Spleen (tissue), 11 donors: ENCODE measurements at regions not wholly inside any gene's neighbourhood (a gene's known extent, or its start where the extent isn't known, plus 50 kb on each side); places are given as distances from the start of the nearest gene placed in this dataset.
"Not testable (repeated sequence)": the region's sequence is repeated elsewhere in the genome, so short reads cannot be mapped to it uniquely, and the experiment has no call there.

Experiments
- DNase-seq: peaks from one replicate; pipeline ENCODE4 v3.0.0-alpha.2; 2020
- H3K27ac ChIP-seq, 8 donors: fragments of 200-600 bp; sonication (generic) in 7 of 8; 1 replicate in 4 of 8; 2 replicates in 4 of 8; pipeline versions ENCODE4 v1.5.0 to v1.8.0; 2016 to 2021; ENCODE audit warnings: inconsistent platforms in 4 of 8, mild to moderate bottlenecking in 4 of 8, moderate library complexity in 1 of 8
- H3K27me3 ChIP-seq, 7 donors: fragments of 200-600 bp; sonication (generic) in 6 of 7; replicated peaks in 1 of 7; 1 replicate in 4 of 7; 2 replicates in 3 of 7; pipeline versions ENCODE4 v1.5.0 to v1.8.0; 2016 to 2021; ENCODE audit warnings: inconsistent platforms in 3 of 7, mild to moderate bottlenecking in 1 of 7
- H3K36me3 ChIP-seq, 6 donors: fragments of 200-600 bp; sonication (generic) in 5 of 6; 1 replicate in 4 of 6; 2 replicates in 2 of 6; pipeline versions ENCODE4 v1.5.0 to v1.8.0; 2016 to 2021; ENCODE audit warnings: inconsistent platforms in 2 of 6
- H3K4me1 ChIP-seq, 6 donors: fragments of 200-600 bp; sonication (generic) in 5 of 6; 1 replicate in 3 of 6; 2 replicates in 3 of 6; pipeline versions ENCODE4 v1.5.0 to v1.8.0; 2016 to 2021; ENCODE audit warnings: inconsistent platforms in 3 of 6
- H3K4me3 ChIP-seq, 8 donors: fragments of 200-600 bp; sonication (generic) in 7 of 8; 1 replicate in 4 of 8; 2 replicates in 4 of 8; pipeline versions ENCODE4 v1.5.0 to v1.8.0; 2016 to 2021; ENCODE audit warnings: inconsistent platforms in 4 of 8, mild to moderate bottlenecking in 4 of 8, moderate library complexity in 2 of 8
- H3K9me3 ChIP-seq, 8 donors: fragments of 200-600 bp; sonication (generic) in 7 of 8; 1 replicate in 4 of 8; 2 replicates in 4 of 8; pipeline versions ENCODE4 v1.5.0 to v1.8.0; 2016 to 2021; ENCODE audit warnings: inconsistent platforms in 4 of 8
- CTCF ChIP-seq, 11 experiments: fragments of 200-600 bp in 7 of 11; fragments of 450-650 bp in 4 of 11; sonication (generic) in 4 of 11; IDR thresholded peaks in 8 of 11; conservative IDR thresholded peaks in 3 of 11; 1 replicate in 7 of 11; 2 replicates in 4 of 11; pipeline versions ENCODE4 v1.4.0 to v1.8.0; 2016 to 2021; ENCODE audit warnings: antibody characterized with exemption in 11 of 11, inconsistent platforms in 4 of 11, mild to moderate bottlenecking in 1 of 11
- POLR2A ChIP-seq, 3 donors: fragments of 450-650 bp; IDR thresholded peaks; one replicate each; pipeline ENCODE4 v1.5.1; 2017; ENCODE audit warnings: antibody characterized with exemption in 3 of 3, mild to moderate bottlenecking in 1 of 3
- POLR2AphosphoS5 ChIP-seq, 3 donors: sonication (generic); formaldehyde crosslinking; IDR thresholded peaks; one replicate each; pipeline ENCODE4 v1.5.1; 2017; ENCODE audit warnings: antibody characterized with exemption in 3 of 3
- WGBS, 5 donors: extraction: QIAGEN DNeasy Blood & Tissue Kit in 3 of 5; methylation state at CpG; one replicate each; pipeline versions ENCODE4 v1.1.5 to v1.1.7; 2013 to 2018; 5-methylcytosine and 5-hydroxymethylcytosine counted together
- intact Hi-C: fragments of 100-400 bp; cut with DNase I; formaldehyde crosslinking; loops from one replicate; pipeline ENCODE4 v1.15.0; 2023; ENCODE audit warnings: low total_unique reads
- donor health status: healthy with polysubstance abuse.
- donor health status: DM: no; HTN: no; CAD: no; lungs with moderate emphysema.
- donor health status: DM: no; HTN: no; CAD: no.
- donor health status: Bipolar disorder and iron deficiency.
- donor health status: healthy.
- donor health status: DM: no; HTN: no; CAD: no.
- donor health status: DM: yes; HTN: yes; CAD: no.

- peaks cover 0 to 14% (median 0%) of the 10 kb centered on the region in 7 donors for H3K27me3 ChIP-seq
- TF ChIP-seq POLR2AphosphoS5 (IDR thresholded peaks at IDR 0.05) (no peak), POLR2A (IDR thresholded peaks at IDR 0.05) (no peak), CTCF (IDR thresholded peaks at IDR 0.05 in 8 of 11, conservative IDR thresholded peaks at IDR 0.05 in 3 of 11) (no peak)
- intact Hi-C loops: no loop called here
- no peak for DNase-seq
- H3K4me3 ChIP-seq: no peak overlapping the region
- H3K27ac ChIP-seq: no peak overlapping the region
- WGBS, 5 donors: 18 to 28% (median 25%) methylated on average over 1 of the region's 1 CpG
- H3K4me1 ChIP-seq: no peaks in the 10 kb centered on the region
- no peaks in the 10 kb centered on the region for H3K36me3 ChIP-seq
- peaks cover 0 to 6% (median 0%) of the 10 kb centered on the region in 8 donors for H3K9me3 ChIP-seq
Observed at GRCh38 chrX:46178763-46179162, 366.5 kb downstream of the ZNF674 start.

- no peak for TF ChIP-seq POLR2A (IDR thresholded peaks at IDR 0.05)
- TF ChIP-seq CTCF (IDR thresholded peaks at IDR 0.05 in 8 of 11, conservative IDR thresholded peaks at IDR 0.05 in 3 of 11): no peak
- TF ChIP-seq POLR2AphosphoS5 (IDR thresholded peaks at IDR 0.05): no peak
- H3K27me3 ChIP-seq: no peaks in the 10 kb centered on the region
- DNase-seq: no peak
- no peaks in the 10 kb centered on the region for H3K4me1 ChIP-seq
- peaks cover 0 to 15% (median 0%) of the 10 kb centered on the region in 8 donors for H3K9me3 ChIP-seq
- intact Hi-C loops: no loop called here
- no peak overlapping the region for H3K27ac ChIP-seq
- H3K4me3 ChIP-seq: no peak overlapping the region
- H3K36me3 ChIP-seq: no peaks in the 10 kb centered on the region
Observed at GRCh38 chrX:46173159-46173558, 372.1 kb downstream of the ZNF674 start.

GRCh38 chrX:46171457-46171856 lies 373.8 kb downstream of the ZNF674 start:
- intact Hi-C loops, H3K4me3 ChIP-seq, H3K27me3 ChIP-seq, DNase-seq, H3K4me1 ChIP-seq, H3K27ac ChIP-seq, H3K36me3 ChIP-seq: not testable (repeated sequence)
- H3K9me3 ChIP-seq: peaks cover 0 to 15% (median 0%) of the 10 kb centered on the region in 8 donors
- WGBS, 5 donors: 89 to 100% (median 93%) methylated on average over 1 to 4 of the region's 4 CpGs

- intact Hi-C loops: no loop called here
- H3K36me3 ChIP-seq: no peaks in the 10 kb centered on the region
- WGBS, 5 donors: 63 to 92% (median 80%) methylated on average over 3 of the region's 3 CpGs
- DNase-seq: no peak
- H3K4me3 ChIP-seq: no peak overlapping the region
- TF ChIP-seq POLR2AphosphoS5 (IDR thresholded peaks at IDR 0.05) (no peak), CTCF (IDR thresholded peaks at IDR 0.05 in 8 of 11, conservative IDR thresholded peaks at IDR 0.05 in 3 of 11) (no peak), POLR2A (IDR thresholded peaks at IDR 0.05) (no peak)
- H3K27me3 ChIP-seq: no peaks in the 10 kb centered on the region
- no peak overlapping the region for H3K27ac ChIP-seq
- H3K4me1 ChIP-seq: no peaks in the 10 kb centered on the region
- peaks cover 0 to 15% (median 0%) of the 10 kb centered on the region in 8 donors for H3K9me3 ChIP-seq
Observed at GRCh38 chrX:46169808-46170207, 375.4 kb downstream of the ZNF674 start.

GRCh38 chrX:46168254-46168653 lies 377.0 kb downstream of the ZNF674 start:
- intact Hi-C loops: no loop called here
- Histone ChIP-seq H3K27ac (no peak overlapping the region), H3K4me1 (no peaks in the 10 kb centered on the region), H3K4me3 (no peak overlapping the region), H3K36me3 (no peaks in the 10 kb centered on the region), H3K27me3 (no peaks in the 10 kb centered on the region), H3K9me3 (peaks cover 0 to 15% (median 0%) of the 10 kb centered on the region in 8 donors)
- DNase-seq: no peak
- TF ChIP-seq POLR2AphosphoS5 (IDR thresholded peaks at IDR 0.05) (no peak), CTCF (IDR thresholded peaks at IDR 0.05 in 8 of 11, conservative IDR thresholded peaks at IDR 0.05 in 3 of 11) (no peak), POLR2A (IDR thresholded peaks at IDR 0.05) (no peak)
- 70 to 93% (median 84%) methylated on average over 3 of the region's 3 CpGs for WGBS, 5 donors
